ENCODE measurements at regions not wholly inside any gene's neighbourhood (a gene's known extent, or its start where the extent isn't known, plus 50 kb on each side); places are given as distances from the start of the nearest gene placed in this dataset.

- in situ Hi-C loops (cut with HindIII; ENCODE audit: extremely low pct_ligation_motif_present, low pct_unique_long_range_greater_than_20kb) = no loop called here
- H3K9me3 ChIP-seq (ENCODE audit: low read length) = no peaks in the 10 kb centered on the region
- TF ChIP-seq SAFB2 (CRISPR knock-in tag; IDR thresholded peaks at IDR 0.05; ENCODE audit: borderline replicate concordance, low read depth) (no peak), ZNF547 (CRISPR knock-in tag; IDR thresholded peaks at IDR 0.05) (no peak), SP4 (CRISPR knock-in tag; IDR thresholded peaks at IDR 0.05) (no peak), PLSCR1 (CRISPR knock-in tag; IDR thresholded peaks at IDR 0.05; ENCODE audit: borderline replicate concordance) (no peak), BCLAF1 (IDR thresholded peaks at IDR 0.05) (no peak), SIN3B (IDR thresholded peaks at IDR 0.05; ENCODE audit: low read length) (no peak), ZBTB46 (CRISPR knock-in tag; IDR thresholded peaks at IDR 0.05; ENCODE audit: borderline replicate concordance) (no peak), ZNF20 (CRISPR knock-in tag; IDR thresholded peaks at IDR 0.05) (no peak), ZNF281 (CRISPR knock-in tag; IDR thresholded peaks at IDR 0.05; ENCODE audit: borderline replicate concordance) (no peak), PAX8 (CRISPR knock-in tag; IDR thresholded peaks at IDR 0.05; ENCODE audit: borderline replicate concordance) (no peak), ZNF333 (CRISPR knock-in tag; IDR thresholded peaks at IDR 0.05; ENCODE audit: borderline replicate concordance) (no peak), ZBTB33 (CRISPR knock-in tag; IDR thresholded peaks at IDR 0.05) (no peak), IRF1 (CRISPR knock-in tag; IDR thresholded peaks at IDR 0.05; ENCODE audit: low read depth) (no peak), ZNF772 (CRISPR knock-in tag; IDR thresholded peaks at IDR 0.05) (no peak)
- peaks cover 20% of the 10 kb centered on the region; the same call in 1 of the 2 replicates for H3K4me1 ChIP-seq (ENCODE audit: insufficient read depth, low read length)
- H4K20me1 ChIP-seq (ENCODE audit: insufficient read depth, low read length) = no peaks in the 10 kb centered on the region
- no peak for DNase-seq (ENCODE audit: low spot score)
- CTCF ChIA-PET (ENCODE audit: low intra/inter-chr PET ratio, low total read pairs) = no interaction called here
- H3K4me2 ChIP-seq (ENCODE audit: low read depth, low read length) = peak overlapping the region; percentile 11; the same call in 1 of the 2 replicates
- peak; percentile 49 for ATAC-seq
- no peak overlapping the region for H2AFZ ChIP-seq (ENCODE audit: low read length)
- intact Hi-C loops (cut with micrococcal nuclease; ENCODE audit: unreplicated experiment) = no loop called here
- no peaks in the 10 kb centered on the region for H3K79me2 ChIP-seq (ENCODE audit: insufficient read depth, low read length)
- no peak for FAIRE-seq
- H3K27me3 ChIP-seq (ENCODE audit: control insufficient read depth in 1 of 2, insufficient read depth in 2 of 2, low read length in 2 of 2) = no peaks in the 10 kb centered on the region
- H3K36me3 ChIP-seq (replicated peaks in 1 of 2; ENCODE audit: control insufficient read depth in 1 of 2, insufficient read depth in 2 of 2, low read length in 2 of 2) = no peaks in the 10 kb centered on the region
- POLR2A ChIA-PET = no interaction called here
- H3K4me3 ChIP-seq (replicated peaks in 1 of 3; ENCODE audit: insufficient read depth in 1 of 3, low read depth in 2 of 3, low read length in 3 of 3) = no peak overlapping the region
- no peak overlapping the region for H3K27ac ChIP-seq (ENCODE audit: extremely low read length, insufficient read depth, low read length)
- WGBS (ENCODE audit: low lambda C conversion rate) = 57% methylated on average over 5 of the region's 9 CpGs
- no TSS peak for BruUV-seq (replicated peaks)
- no peak overlapping the region for H3K9ac ChIP-seq (ENCODE audit: insufficient read depth, low read depth, low read length)
These were observed 88.9 kb upstream of the MED13L start for GRCh38 chr12:116366456-116366776.
